GM21576 (cell line): ENCODE measurements at regions not wholly inside any gene's neighbourhood (a gene's known extent, or its start where the extent isn't known, plus 50 kb on each side); places are given as distances from the start of the nearest gene placed in this dataset.

ENCODE experiments used
- ATAC-seq: cut with Tn5 transposase; IDR thresholded peaks from one replicate; pipeline ENCODE4 v1.9.1; 2021; ENCODE audit warnings: mild to moderate bottlenecking, moderate library complexity; ENCODE audit not compliant: unreplicated experiment

DNA sequence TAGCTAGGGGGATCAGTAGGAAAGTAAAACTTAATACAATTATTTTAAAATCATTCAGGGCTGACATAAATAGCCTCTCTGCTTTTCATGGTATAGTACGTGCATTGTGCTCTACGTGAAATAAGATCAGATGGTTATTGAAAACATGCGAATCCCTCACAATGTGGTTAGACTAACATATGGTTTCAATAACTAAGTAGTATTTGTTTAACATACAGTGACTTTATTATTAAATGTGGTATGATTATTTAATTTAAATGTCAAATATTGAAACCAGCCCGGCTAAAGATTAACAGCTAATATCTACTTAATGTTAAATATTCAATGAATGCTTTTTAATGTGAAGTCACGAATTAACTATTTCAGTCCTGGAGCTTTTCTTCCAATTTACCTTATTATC is 473.9 kb upstream of the THBS1 start:
- ATAC-seq, result no peak

DNA sequence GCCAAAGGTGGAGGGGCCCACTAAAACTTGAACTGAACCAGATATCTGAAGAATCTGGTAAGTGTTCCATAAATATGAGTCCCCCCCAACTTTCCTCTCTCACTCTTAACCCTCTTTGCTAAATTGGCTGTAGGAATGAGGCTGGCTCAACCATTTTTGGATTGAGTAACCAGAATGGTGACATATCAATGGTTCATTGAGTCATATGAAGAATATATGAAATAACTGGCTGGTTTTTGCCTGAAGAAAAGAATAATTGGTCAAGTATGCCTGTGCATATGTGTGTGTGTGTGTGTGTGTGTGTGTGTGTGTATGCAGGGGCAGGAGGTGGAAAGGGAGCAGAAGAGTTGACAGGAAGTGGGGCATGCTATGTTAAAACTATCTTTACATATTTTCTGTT is 472.9 kb upstream of the THBS1 start:
- no peak for ATAC-seq

DNA sequence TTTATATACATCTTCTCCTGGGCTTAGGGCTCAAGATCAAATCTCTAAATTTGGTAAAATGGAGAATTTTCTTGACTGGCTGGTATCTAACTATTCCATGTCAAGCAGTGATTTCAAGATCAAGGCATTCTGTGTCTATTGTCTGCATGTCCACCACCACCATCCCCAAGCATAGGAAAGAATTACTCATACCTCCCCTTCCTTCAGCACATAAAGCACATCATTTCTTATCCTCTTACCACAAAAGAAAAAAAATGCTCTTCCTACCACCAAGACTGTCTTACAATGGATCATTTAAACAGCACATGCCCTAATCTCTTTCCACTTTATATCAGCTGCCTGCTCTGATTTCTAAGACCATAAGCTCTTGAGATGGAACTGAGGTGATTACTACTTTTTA is 470.5 kb upstream of the THBS1 start:
- no peak for ATAC-seq

DNA sequence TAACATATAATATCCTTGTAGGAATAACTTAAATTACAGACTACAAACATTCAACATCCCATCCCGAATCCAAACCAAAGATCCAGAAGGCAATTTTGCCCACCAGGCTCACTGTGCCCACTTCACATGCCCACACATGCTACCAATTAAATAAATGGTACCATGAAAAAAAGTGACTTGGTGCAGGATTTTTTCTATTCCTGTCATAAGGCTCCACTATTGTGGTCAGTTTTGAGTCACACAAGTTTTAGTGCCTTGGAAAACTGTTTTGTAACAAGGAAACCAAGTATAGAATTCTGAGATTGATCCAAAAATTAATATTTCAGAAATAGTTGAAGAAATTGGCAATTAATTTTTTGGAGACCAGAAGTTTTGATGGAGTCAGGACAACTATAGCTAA is 470.1 kb upstream of the THBS1 start:
- ATAC-seq, result no peak

DNA sequence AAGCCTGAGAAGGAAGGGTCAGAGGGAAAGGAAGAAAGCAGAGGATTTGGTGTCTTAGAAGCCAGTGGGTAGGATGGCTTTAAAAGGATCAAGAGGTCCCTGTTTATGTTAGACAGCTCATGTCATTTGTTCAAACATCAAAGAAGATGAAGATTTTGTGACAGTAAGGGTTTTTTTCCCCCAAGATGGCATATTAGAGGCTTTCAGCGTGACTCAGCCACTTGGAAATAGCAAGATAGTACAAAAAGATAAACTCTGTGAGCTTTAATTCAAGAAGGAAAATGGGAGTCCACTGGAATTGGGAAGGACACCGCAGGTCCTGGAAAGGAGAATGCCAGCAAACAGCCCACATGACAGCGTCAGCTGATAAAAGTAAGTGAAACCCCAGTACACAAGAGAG is 467.1 kb upstream of the THBS1 start:
- ATAC-seq, result no peak

DNA sequence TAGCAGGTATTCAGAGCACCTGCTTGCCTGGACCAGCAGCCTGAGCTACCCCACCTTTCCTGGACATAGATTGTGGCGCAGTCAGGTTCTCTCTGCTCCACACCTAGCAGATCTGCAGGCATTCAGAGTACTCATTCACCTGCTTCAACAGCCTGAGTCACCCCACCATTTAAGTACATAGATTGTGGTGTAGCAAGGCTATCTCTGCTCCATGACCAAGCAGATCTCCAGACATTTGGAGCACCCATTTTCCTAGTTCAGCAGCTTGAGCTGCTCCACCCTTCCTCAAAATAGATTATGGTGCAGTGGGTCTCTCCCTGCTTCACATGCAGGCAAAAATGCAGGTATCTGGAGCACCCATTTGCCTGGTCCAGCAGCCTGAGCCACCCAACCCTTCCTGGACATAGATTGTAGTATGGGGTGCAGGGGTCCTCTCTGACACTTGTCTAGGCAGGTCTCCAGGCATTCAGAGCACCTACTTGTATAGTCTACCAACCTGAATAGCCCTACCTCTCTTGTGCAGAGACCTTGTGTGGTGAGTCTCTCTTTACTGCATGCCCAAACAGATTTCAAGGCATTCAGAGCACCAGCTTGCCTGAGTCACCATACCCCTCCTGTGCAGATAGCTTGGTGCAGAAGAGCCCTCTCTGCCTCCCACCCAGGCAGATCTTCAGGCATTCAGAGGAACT is 466.0 kb upstream of the THBS1 start:
- no peak for ATAC-seq

DNA sequence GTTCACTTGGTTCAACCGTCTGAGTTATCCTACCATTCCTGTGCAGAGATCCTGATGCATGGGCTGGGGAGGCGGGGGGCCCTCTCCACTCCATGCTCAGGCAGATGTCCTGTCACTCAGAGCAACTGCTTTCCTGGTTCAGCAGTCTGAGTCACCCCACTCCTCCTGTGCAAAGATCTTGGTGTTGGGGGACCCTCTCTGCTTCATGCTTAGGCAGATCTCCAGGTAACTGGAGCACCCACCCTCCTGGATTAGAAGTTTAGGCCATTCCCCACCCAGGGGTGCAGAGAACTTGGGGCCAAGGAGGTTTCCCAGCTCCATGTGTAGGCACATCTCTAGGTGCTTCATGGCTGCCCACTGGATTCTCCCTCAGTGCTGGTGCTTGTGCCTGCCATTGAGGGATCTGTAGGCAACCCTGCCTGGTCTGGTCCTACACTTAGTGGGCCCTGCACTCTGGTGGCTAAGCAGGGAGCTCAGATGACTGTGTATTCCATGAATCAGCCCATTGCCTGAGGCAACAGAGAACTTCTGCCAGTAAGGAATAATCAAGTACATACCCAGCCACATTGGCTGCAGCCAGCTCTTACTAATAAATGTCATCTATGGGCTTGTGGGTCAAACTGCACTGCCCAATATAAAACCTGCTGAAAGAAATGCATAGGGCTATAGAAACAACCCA is 465.4 kb upstream of the THBS1 start:
- no peak for ATAC-seq

DNA sequence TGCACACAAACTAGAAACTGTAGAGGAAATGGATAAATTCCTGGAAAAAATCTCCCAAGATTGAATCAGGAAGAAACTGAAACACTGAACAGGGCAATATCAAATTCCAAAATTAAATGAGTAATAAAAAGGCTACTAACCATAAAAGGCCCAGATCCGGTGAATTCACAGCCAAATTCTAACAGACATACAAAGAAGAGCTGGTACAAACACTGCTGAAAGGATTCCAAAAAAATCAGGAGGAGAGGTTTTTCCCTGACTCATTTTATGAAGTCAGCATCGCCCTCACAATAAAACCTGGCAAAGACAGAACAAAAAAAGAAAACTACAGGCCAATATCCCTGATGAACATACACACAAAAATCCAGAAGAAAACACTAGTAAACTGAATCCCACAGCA is 462.4 kb upstream of the THBS1 start:
- ATAC-seq, result no peak

DNA sequence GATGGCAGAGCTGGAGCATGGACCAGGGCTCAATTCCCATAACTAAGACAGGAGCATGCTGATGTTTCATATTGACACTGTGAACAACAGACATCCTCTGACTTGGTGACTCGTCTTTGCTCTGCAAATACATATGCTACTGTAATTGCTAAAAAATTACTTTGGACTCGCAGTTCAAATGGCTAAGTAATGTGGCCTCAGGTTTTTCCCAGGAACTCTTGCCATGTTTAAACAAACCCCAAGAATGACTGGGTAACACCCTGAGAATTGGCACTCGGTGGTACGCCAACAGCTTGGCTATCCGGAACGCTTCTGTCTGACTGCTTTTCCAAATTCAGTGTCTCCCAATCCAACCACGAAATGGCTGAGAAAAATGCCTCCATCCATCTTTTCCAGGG is 456.7 kb upstream of the THBS1 start:
- no peak for ATAC-seq

DNA sequence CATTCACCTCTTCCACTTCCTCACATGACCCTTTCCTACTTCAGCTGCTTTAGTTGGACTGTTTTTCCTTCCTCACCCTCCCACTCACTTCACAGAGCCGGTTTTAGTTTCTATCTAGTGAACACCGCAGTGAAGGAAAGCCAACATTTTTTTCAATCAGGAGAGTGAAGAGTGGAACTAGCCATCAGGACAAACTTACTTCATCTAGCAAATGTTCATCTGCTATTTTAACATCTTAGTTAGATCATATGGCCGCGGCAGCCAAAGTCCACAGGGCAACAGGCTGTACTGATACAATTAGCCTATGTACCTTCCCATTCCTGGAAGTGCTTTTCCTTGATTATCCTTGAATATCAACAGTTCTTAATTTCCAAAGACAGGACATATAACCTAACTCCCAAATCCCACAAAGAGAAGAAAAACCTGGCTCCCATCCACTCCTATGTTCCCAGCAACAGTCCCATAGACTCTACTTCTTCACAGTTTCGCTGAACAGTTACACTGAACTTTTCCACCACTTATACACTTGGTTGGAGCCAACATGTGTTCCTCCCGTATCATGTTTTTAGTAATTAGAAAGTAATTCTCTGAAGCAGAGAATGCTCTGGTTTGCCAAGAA is 456.2 kb upstream of the THBS1 start:
- ATAC-seq, result no peak

DNA sequence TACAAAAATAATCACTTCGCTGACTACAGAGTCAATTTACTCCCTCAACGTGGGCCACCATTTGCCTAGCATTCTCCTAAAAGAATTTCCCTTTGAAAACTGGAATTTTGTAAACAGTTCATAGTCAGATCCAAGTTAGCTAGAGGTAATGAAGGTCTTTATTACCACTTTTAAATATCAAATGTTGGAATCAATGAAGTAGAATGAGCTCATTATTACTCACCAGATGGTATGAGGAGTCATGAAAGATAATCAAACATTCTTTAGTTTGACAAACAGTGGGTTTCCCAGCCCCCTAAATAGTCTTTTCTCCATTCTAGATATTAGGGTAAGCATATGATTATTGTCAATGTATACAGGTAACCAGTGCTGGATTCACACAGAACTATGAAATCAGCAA is 455.7 kb upstream of the THBS1 start:
- ATAC-seq, result no peak

DNA sequence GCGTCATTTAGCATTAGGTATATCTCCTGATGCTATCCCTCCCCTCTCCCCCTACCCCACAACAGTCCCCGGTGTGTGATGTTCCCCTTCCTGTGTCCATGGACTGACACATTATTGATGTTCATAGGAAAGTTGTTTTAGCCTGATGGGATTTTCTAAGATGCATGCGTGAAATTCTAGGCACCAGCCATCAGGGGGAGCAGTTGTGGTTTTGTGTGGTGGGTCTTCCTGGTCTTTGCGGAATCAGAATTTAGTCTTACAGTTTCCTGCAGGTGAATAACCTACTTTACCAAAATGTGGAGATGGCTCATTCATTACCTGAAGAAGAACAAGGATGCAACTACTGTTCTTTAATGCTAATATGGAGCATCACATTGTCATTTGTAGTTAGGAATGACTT is 455.0 kb upstream of the THBS1 start:
- ATAC-seq, result no peak

DNA sequence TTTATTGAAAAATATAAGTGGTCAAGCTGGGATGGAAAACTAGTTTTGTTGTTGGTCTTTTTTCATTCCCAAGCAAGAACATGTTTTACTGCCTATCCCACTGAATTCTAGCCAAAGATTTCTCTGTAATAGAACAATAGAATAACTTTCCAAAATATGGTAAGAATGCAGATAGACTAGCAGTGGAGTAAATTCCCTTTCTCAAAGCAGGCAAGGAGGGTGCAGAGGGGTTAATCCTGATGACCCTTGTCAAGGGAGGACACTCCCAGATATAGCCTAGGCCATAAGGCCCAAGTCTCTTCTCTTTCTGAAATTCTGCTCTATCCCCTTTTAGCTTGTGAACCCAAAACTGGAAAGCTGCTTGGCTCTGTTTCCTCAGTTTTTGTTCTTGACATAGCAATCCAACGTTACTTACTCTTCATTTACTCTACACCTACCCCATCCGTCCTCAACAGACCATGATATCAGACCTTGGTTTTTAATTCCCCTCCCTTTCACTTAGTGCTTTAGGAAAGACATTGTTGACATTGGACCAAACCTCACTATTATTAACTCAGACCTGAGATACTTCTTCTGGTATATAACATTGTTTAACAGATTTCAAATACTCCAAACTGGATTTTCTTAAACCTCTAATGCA is 453.6 kb upstream of the THBS1 start:
- no peak for ATAC-seq

DNA sequence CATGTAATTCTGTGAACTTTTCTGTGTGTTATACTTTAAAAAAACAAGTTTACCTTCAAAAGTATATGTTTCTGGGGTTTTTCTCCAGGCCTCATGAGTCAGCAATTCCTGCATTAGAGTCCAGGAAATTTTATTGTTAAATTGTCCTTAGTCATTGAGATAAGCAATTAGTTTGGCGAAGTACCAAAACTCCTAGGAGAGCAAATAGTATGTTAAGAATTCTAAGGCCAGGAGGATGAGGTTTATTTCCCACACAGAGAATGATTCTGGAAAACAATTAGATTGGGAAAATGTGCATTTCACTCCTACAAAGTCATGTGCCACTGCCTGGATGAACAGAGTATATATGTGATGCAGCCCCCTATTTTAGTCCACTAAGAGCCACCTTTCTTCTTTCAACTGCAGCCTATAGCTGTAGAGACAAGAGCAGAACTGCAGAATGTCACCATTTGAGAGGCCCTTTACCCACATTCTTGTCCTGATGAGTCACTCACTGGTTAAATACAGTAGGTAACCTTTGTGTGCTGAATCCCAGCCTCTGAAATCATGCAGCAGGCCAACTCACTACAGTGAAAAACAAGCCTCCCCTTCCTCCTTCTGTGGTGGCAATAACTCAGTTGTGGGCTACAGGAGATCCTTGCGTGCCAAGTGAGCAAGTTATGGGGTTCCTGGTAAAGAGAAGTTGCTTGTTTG is 452.8 kb upstream of the THBS1 start:
- no peak for ATAC-seq

DNA sequence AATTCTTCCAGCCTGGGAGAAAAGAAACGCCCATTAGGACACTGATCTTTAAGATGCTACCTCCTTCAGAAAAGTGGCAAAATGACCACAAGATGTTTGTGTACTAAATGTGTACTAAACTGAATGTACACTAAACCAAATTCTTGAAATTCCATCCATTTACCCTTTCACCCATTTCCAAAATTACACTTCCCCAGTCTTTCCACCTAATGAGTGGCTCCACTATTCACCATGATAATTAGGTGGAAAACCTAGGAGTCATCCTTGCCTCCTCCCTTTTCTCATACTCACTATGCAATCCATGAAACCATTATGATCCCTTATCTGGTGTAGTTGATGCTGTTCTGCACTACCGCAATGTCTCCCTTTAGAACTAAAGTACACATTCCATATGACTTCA is 452.1 kb upstream of the THBS1 start:
- no peak for ATAC-seq

DNA sequence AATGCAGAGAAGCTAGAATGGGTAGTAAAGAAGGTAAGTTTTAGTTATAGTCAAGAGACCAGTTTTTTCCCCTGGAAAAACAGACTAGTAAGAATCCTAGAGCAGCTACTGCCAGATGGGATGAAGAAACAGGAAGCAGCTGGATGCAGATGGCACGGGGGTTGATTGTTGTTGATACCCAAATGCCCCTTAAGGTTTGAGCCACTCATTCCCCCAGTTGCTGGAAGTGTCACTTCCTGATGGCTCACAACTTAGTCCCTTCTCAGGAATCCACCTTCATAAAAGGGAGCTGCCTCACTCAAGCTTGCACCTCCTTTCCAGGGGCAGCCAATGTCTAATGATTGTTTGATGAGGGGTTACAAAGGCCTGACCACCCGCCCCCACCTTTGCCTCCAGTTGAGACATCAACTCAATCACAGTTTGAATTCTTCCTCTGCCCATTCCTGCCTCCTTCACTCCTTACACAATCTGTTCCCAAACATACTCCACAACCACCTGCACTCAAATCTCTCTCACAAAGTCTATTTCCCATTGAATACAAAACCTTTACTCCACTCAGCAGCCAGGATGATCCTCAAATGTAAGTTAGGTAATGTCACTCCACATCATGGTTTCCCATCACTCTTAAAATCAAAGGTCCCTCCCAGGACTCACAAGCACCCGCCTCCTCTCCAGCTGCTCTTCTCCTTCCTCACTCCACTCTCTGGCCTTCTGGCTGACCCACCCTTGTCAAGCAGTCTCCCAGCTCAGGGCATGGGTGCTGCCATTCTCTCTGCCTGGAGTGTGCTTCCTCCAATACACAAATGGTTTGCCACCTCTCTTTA is 450.1 kb upstream of the THBS1 start:
- ATAC-seq, result no peak

DNA sequence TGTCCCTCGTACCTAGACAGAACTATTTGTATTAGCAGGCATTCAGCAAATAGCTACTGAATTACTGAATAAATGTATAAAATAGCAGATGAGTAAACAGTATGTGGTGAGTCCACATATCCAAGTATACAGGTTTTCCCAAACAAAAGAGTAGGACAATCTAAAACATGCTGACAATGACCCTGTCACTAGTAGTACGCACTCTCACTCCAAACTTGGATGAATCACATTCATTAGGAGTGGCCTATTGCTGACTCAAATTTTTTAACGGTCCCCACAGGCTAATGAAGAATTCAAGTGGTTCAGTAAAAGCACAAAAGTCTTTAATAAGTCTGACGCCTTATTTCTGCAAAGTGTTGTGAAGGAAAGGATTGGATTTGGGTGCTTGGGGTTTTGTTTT is 449.3 kb upstream of the THBS1 start:
- ATAC-seq, result no peak

DNA sequence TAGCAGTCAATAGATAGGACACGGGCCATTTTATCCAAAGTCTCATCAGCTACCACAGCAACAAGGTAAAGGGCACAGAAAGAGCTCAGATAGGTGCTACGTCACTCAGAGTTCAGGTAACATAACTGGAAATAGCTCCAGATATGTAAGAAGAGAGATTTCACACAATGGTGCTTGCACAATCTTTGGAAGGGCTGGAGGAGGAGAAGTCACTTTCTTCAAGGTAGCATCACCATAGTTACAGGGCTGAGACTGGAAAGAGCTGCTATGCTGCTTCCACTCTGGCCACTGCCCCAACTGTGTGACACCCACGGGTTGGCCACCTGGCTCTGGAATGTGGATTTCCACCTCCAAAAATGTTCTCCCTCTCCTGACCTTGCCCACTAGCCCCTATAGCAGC is 448.8 kb upstream of the THBS1 start:
- no peak for ATAC-seq

DNA sequence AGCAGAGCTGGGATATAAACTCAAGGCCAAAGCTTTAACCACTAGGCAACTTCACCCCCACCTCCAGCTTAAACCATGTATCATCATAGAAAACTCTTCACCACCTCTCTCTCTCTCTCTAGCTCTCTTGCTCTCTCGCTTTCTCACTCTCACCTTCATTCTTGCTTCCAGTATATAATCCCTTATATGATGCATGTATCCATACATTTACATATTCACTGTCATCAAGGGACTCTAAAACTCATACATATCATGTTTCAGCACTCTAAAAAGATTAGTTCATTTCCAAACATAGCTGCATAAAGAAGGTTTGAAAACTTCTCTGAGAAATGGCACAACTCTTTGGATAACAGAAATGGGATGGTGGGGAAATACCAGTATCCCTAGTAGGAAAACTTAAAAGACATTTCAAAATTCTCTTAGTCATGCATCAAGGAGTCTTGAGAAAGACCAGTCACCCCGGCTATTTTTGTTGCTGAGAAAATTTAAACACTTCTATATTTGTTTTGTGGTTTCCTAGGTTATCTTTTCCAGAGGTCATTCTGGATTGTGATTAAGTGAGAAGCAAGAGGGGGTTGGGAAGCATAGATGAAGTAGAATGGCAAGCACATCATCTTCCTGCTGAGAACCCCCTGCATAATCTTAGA is 447.8 kb upstream of the THBS1 start:
- no peak for ATAC-seq

DNA sequence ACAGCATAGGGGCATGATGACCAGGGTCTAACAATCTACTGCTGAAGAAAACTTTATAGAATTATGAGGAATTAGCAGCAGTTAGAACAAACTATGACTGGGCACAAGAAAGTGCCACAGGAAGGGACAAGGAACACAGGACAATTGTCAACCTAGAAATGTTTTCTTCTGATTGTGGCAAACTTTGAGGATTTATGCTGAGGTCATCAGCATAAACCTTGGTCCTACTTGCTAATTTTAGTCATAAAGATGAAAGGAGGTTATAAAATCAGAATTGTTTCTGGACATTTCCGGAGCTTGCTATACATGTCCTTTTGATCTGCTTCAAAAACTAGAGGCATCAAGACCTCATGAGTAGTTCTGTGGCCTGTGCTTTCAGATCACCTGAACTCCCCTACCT is 446.6 kb upstream of the THBS1 start:
- ATAC-seq, result no peak
